ENCODE measurements at regions not wholly inside any gene's neighbourhood (a gene's known extent, or its start where the extent isn't known, plus 50 kb on each side); places are given as distances from the start of the nearest gene placed in this dataset.

DNA sequence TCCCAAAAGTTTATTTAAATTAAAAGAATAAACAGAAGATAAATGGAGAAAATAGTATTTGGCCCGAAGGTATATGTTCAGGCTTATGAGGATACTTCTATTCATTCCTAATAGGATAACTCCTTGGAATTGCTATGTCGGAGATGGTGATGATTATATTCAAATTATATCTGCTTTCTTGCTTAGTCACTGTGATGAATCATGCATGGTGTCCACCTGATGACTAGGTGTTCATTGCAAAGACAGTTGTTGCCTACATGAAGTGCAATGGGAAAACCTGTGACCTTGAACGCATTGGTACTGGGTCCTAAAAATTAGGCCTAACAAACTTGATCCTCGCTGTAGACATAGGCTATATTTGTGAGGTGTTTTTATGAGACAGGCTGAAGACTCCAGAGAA, 617.3 kb upstream of the ZEB2 start:
- intact Hi-C loops (cut with DNase I; ENCODE audit: low total_unique reads): no loop called here
- Histone ChIP-seq H3K4me3 (no peak overlapping the region), H3K27ac (no peak overlapping the region), H3K36me3 (ENCODE audit: low read depth, missing control alignments) (no peaks in the 10 kb centered on the region), H3K4me1 (no peaks in the 10 kb centered on the region), H3K27me3 (no peaks in the 10 kb centered on the region), H3K9me3 (no peaks in the 10 kb centered on the region)
- TF ChIP-seq, protein P1, sequence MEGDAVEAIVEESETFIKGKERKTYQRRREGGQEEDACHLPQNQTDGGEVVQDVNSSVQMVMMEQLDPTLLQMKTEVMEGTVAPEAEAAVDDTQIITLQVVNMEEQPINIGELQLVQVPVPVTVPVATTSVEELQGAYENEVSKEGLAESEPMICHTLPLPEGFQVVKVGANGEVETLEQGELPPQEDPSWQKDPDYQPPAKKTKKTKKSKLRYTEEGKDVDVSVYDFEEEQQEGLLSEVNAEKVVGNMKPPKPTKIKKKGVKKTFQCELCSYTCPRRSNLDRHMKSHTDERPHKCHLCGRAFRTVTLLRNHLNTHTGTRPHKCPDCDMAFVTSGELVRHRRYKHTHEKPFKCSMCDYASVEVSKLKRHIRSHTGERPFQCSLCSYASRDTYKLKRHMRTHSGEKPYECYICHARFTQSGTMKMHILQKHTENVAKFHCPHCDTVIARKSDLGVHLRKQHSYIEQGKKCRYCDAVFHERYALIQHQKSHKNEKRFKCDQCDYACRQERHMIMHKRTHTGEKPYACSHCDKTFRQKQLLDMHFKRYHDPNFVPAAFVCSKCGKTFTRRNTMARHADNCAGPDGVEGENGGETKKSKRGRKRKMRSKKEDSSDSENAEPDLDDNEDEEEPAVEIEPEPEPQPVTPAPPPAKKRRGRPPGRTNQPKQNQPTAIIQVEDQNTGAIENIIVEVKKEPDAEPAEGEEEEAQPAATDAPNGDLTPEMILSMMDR (IDR thresholded peaks at IDR 0.05): no peak
- no peak for TF ChIP-seq POLR2A (IDR thresholded peaks at IDR 0.05)
- WGBS, 2 donors: 93 to 96% methylated on average over 4 of the region's 4 CpGs
- DNase-seq: no peak

GRCh38 chr2:145136702-145137101, 616.8 kb upstream of the ZEB2 start:
- Histone ChIP-seq H3K36me3 (ENCODE audit: low read depth, missing control alignments) (no peaks in the 10 kb centered on the region), H3K27me3 (no peaks in the 10 kb centered on the region), H3K9me3 (no peaks in the 10 kb centered on the region), H3K4me3 (no peak overlapping the region), H3K27ac (no peak overlapping the region), H3K4me1 (no peaks in the 10 kb centered on the region)
- WGBS, 2 donors: 98 to 100% methylated on average over 1 of the region's 1 CpG
- DNase-seq: no peak
- no peak for TF ChIP-seq POLR2A (IDR thresholded peaks at IDR 0.05)
- TF ChIP-seq, protein P1 (IDR thresholded peaks at IDR 0.05): no peak
- intact Hi-C loops (cut with DNase I; ENCODE audit: low total_unique reads): no loop called here

GRCh38 chr2:145126146-145126545, 606.2 kb upstream of the ZEB2 start:
- H3K27ac ChIP-seq: no peak overlapping the region
- H3K4me3 ChIP-seq: no peak overlapping the region
- no peaks in the 10 kb centered on the region for H3K9me3 ChIP-seq
- no peak for DNase-seq
- H3K27me3 ChIP-seq: no peaks in the 10 kb centered on the region
- intact Hi-C loops (cut with DNase I; ENCODE audit: low total_unique reads): no loop called here
- 94% methylated on average over 2 of the region's 2 CpGs for WGBS, 2 donors
- H3K4me1 ChIP-seq: no peaks in the 10 kb centered on the region
- TF ChIP-seq, protein P1 (IDR thresholded peaks at IDR 0.05): no peak
- no peak for TF ChIP-seq POLR2A (IDR thresholded peaks at IDR 0.05)
- H3K36me3 ChIP-seq (ENCODE audit: low read depth, missing control alignments): no peaks in the 10 kb centered on the region

- Histone ChIP-seq H3K4me1 (no peaks in the 10 kb centered on the region), H3K4me3 (no peak overlapping the region), H3K27me3 (no peaks in the 10 kb centered on the region), H3K9me3 (no peaks in the 10 kb centered on the region), H3K36me3 (ENCODE audit: low read depth, missing control alignments) (no peaks in the 10 kb centered on the region), H3K27ac (no peak overlapping the region)
- no peak for DNase-seq
- TF ChIP-seq, protein P1 (IDR thresholded peaks at IDR 0.05): no peak
- TF ChIP-seq POLR2A (IDR thresholded peaks at IDR 0.05): no peak
- WGBS, 2 donors: 86 to 90% methylated on average over 4 of the region's 4 CpGs
- intact Hi-C loops (cut with DNase I; ENCODE audit: low total_unique reads): no loop called here
Measured at GRCh38 chr2:145124085-145124484, 604.2 kb upstream of the ZEB2 start.

DNA sequence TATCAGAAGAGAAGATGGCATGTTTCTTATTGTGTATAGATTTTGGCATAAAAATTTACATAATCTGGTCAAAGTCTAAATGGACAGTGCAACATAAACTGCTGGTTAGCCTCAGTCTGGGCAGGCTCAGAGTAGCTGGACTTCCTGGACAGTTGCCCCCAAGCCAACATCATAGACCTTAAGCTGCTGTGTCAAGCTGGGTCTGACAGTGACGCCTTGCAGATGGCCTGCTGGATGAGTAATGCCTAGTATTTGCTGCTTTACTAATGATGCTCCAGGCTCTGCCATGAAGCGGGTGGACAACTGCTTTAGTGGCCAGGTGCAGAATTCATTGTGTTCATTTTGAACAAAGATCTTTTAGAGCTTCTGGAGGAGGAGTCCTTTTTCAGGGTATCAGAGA, 603.7 kb upstream of the ZEB2 start:
- no peaks in the 10 kb centered on the region for H3K36me3 ChIP-seq (ENCODE audit: low read depth, missing control alignments)
- DNase-seq: no peak
- intact Hi-C loops (cut with DNase I; ENCODE audit: low total_unique reads): no loop called here
- H3K27me3 ChIP-seq: no peaks in the 10 kb centered on the region
- no peaks in the 10 kb centered on the region for H3K9me3 ChIP-seq
- WGBS, 2 donors: 83 to 95% methylated on average over 2 of the region's 2 CpGs
- no peak overlapping the region for H3K27ac ChIP-seq
- H3K4me3 ChIP-seq: no peak overlapping the region
- no peaks in the 10 kb centered on the region for H3K4me1 ChIP-seq
- TF ChIP-seq POLR2A (IDR thresholded peaks at IDR 0.05): no peak
- TF ChIP-seq, protein P1 (IDR thresholded peaks at IDR 0.05): no peak

Data from testis (tissue), 2 donors.